ENCODE measurements at regions not wholly inside any gene's neighbourhood (a gene's known extent, or its start where the extent isn't known, plus 50 kb on each side); places are given as distances from the start of the nearest gene placed in this dataset.

GRCh38 chrX:67892401-67892800 is 348.6 kb downstream of the AR start:
- H3K4me2 ChIP-seq (ENCODE audit: insufficient read depth, insufficient read length, low read length) = no peak overlapping the region
- no peak for TF ChIP-seq CTCF (conservative IDR thresholded peaks at IDR 0.05)
- no peaks in the 10 kb centered on the region for H3K27me3 ChIP-seq (ENCODE audit: insufficient read depth, low read length)
- H3K14ac ChIP-seq (ENCODE audit: insufficient read depth, low read length) = no peak overlapping the region
- H2BK120ac ChIP-seq (ENCODE audit: low read depth, low read length, poor library complexity, severe bottlenecking) = no peak overlapping the region
- no peak overlapping the region for H4K91ac ChIP-seq (ENCODE audit: insufficient read length, low read depth, low read length)
- Mint-ChIP-seq H3K4me1 (no peaks in the 10 kb centered on the region), H3K27ac (no peak overlapping the region), H3K4me3 (no peak overlapping the region), H3K36me3 (ENCODE audit: insufficient read depth in 1 of 3, low read depth in 3 of 3) (peaks cover 10 to 33% (median 21%) of the 10 kb centered on the region in 3 experiments; a peak in 6 of 7 replicates), H3K9me3 (peaks cover 79 to 87% of the 10 kb centered on the region in 2 experiments), H3K27me3 (ENCODE audit: low read depth) (no peaks in the 10 kb centered on the region; the same call in 1 of the 2 replicates)
- H2BK15ac ChIP-seq (ENCODE audit: low read depth, low read length) = no peak overlapping the region
- H2BK20ac ChIP-seq (ENCODE audit: low read depth, low read length, poor library complexity, severe bottlenecking) = no peak overlapping the region
- H3K56ac ChIP-seq (ENCODE audit: insufficient read length, low read depth, low read length) = no peak overlapping the region
- no peak for DNase-seq
- no peak overlapping the region for H4K8ac ChIP-seq (replicated peaks; ENCODE audit: insufficient read length, low read depth, low read length)
- no CpG with 5 or more reads among the region's 2 CpGs for WGBS (ENCODE audit: extremely low coverage, insufficient read length, low lambda C conversion rate)
- no peak overlapping the region for H3K9ac ChIP-seq (ENCODE audit: extremely low read depth, insufficient read length, low read length)
- H3K4me1 ChIP-seq (ENCODE audit: insufficient read depth, low read length) = no peaks in the 10 kb centered on the region
- no peak overlapping the region for H2AFZ ChIP-seq (ENCODE audit: low read length)
- no peaks in the 10 kb centered on the region for H3K79me1 ChIP-seq (ENCODE audit: insufficient read depth, low read depth, low read length, poor library complexity, severe bottlenecking)
- peaks cover 64% of the 10 kb centered on the region for H3K9me3 ChIP-seq (ENCODE audit: control insufficient read depth, low read depth, low read length)
- no peak overlapping the region for H3K18ac ChIP-seq (ENCODE audit: insufficient read length, low read depth, low read length)
- H3K79me2 ChIP-seq (ENCODE audit: insufficient read depth, low read length) = no peaks in the 10 kb centered on the region
- no peak overlapping the region for H3T11ph ChIP-seq (ENCODE audit: low read length)
- H2BK12ac ChIP-seq (ENCODE audit: insufficient read length, low read depth, low read length) = no peak overlapping the region
- no peaks in the 10 kb centered on the region for H4K20me1 ChIP-seq (ENCODE audit: control insufficient read depth, insufficient read depth, insufficient read length)
- no peak overlapping the region for H3K4ac ChIP-seq (ENCODE audit: low read depth, low read length)
- no peak overlapping the region for H2AK5ac ChIP-seq (ENCODE audit: insufficient read length, low read length)
- no peaks in the 10 kb centered on the region for H3K23me2 ChIP-seq (ENCODE audit: insufficient read length, low read depth, low read length, poor library complexity, severe bottlenecking)
- H4K5ac ChIP-seq (ENCODE audit: insufficient read length, low read depth, low read length) = no peak overlapping the region
- no peak overlapping the region for H2BK5ac ChIP-seq (ENCODE audit: insufficient read length, low read length)
- no peak overlapping the region for H3K27ac ChIP-seq (ENCODE audit: insufficient read length, low read depth, low read length)
- no peak overlapping the region for H3K23ac ChIP-seq (ENCODE audit: insufficient read length, low read depth, low read length)

All from H9 (cell line).